Hypothalamus (tissue), 51 donors: ENCODE measurements at regions not wholly inside any gene's neighbourhood (a gene's known extent, or its start where the extent isn't known, plus 50 kb on each side); places are given as distances from the start of the nearest gene placed in this dataset.

Experiments used
- DNase-seq, 51 donors: peaks; one replicate each; lab custom pipeline; 2025; lab: John Stamatoyannopoulos, UW

- DNase-seq, result peak in 2 of 51 donors; percentile 46 to 48
Measured at GRCh38 chr22:46064228-46064965, 85.9 kb upstream of the PPARA start.

GRCh38 chr22:46064966-46065666 lies 85.2 kb upstream of the PPARA start:
- no peak for DNase-seq

- no peak for DNase-seq
Measured at GRCh38 chr22:46065691-46066454, 84.5 kb upstream of the PPARA start.

- DNase-seq, result no peak
Measured at GRCh38 chr22:46066691-46067090, 83.6 kb upstream of the PPARA start.

GRCh38 chr22:46067159-46068111 lies 82.9 kb upstream of the PPARA start:
- DNase-seq, result no peak

- no peak for DNase-seq
Measured at GRCh38 chr22:46068181-46068592, 82.1 kb upstream of the PPARA start.

- DNase-seq, result no peak
Measured at GRCh38 chr22:46068593-46069491, 81.5 kb upstream of the PPARA start.

GRCh38 chr22:46069521-46070214 lies 80.7 kb upstream of the PPARA start:
- DNase-seq, result peak in 45 of 51 donors; percentile 60 to 96 (median 85)

GRCh38 chr22:46070215-46070802 lies 80.0 kb upstream of the PPARA start:
- no peak for DNase-seq

GRCh38 chr22:46070803-46071450 lies 79.4 kb upstream of the PPARA start:
- DNase-seq, result peak in 31 of 51 donors; percentile 59 to 95 (median 89)

- peak in 49 of 51 donors; percentile 57 to 96 (median 89) for DNase-seq
Measured at GRCh38 chr22:46071451-46072109, 78.7 kb upstream of the PPARA start.

- peak in 1 of 51 donors; percentile 59 for DNase-seq
Measured at GRCh38 chr22:46072110-46072881, 78.0 kb upstream of the PPARA start.

GRCh38 chr22:46072981-46073682 lies 77.2 kb upstream of the PPARA start:
- no peak for DNase-seq

- peak in 14 of 51 donors; percentile 36 to 74 (median 60) for DNase-seq
Measured at GRCh38 chr22:46073683-46074504, 76.4 kb upstream of the PPARA start.
